BJ (cell line): ENCODE measurements at regions not wholly inside any gene's neighbourhood (a gene's known extent, or its start where the extent isn't known, plus 50 kb on each side); places are given as distances from the start of the nearest gene placed in this dataset.

Experiments
- CTCF ChIA-PET: fragments of 350-600 bp; formaldehyde crosslinking; extraction: SDS; loops from one replicate; lab custom pipeline; 2021; ENCODE audit warnings: antibody characterized with exemption, inconsistent platforms; lab: Yijun Ruan, JAX
- POLR2A ChIA-PET: fragments of 300-600 bp; sonication (Branson Sonifier 250); formaldehyde crosslinking; extraction: SDS; loops from one replicate; lab custom pipeline; 2021; ENCODE audit warnings: antibody characterized with exemption; lab: Charles Lee
- DNase-seq: peaks from one replicate; pipeline ENCODE4 v3.0.0-alpha.2; 2011; ENCODE audit warnings: low read depth
- H3K27me3 ChIP-seq: 2 replicates; pipeline ENCODE4 v1.6.0; 2011; ENCODE audit warnings: low read length; ENCODE audit not compliant: control insufficient read depth, insufficient read depth
- H3K36me3 ChIP-seq: 2 replicates; pipeline ENCODE4 v1.5.1; 2011; ENCODE audit warnings: low read length; ENCODE audit not compliant: control insufficient read depth, insufficient read depth
- H3K4me3 ChIP-seq: 2 replicates; pipeline ENCODE4 v1.5.1; 2011; ENCODE audit warnings: low read depth, mild to moderate bottlenecking, control low read depth, low read length
- CTCF ChIP-seq: IDR thresholded peaks from 2 replicates; pipeline ENCODE4 v1.5.1; 2011; ENCODE audit warnings: low read depth, mild to moderate bottlenecking, control low read depth, inconsistent platforms, low read length, moderate library complexity; ENCODE audit not compliant: insufficient read depth

GRCh38 chr12:73902260-73902659 is 635.4 kb upstream of the ATXN7L3B start:
- POLR2A ChIA-PET, result no interaction called here
- H3K27me3 ChIP-seq, result no peaks in the 10 kb centered on the region

GRCh38 chr12:73906757-73907156 is 630.9 kb upstream of the ATXN7L3B start:
- DNase-seq, result no peak
- Histone ChIP-seq H3K27me3 (no peaks in the 10 kb centered on the region), H3K36me3 (no peaks in the 10 kb centered on the region), H3K4me3 (no peak overlapping the region)
- ChIA-PET CTCF (interaction anchor here (0.6 kb wide), 1 partner anchor 722 kb away, joined by 3 read pairs; no protein-coding TSS in a partner anchor), POLR2A (no interaction called here)
- TF ChIP-seq CTCF, result no peak

More at GRCh38 chr12:73902260-73902659, 635.4 kb upstream of the ATXN7L3B start:
- Histone ChIP-seq H3K4me3 (no peak overlapping the region), H3K36me3 (no peaks in the 10 kb centered on the region)
- no peak for DNase-seq
- TF ChIP-seq CTCF, result no peak
- CTCF ChIA-PET, result no interaction called here

- DNase-seq, result no peak
- no peaks in the 10 kb centered on the region for H3K27me3 ChIP-seq
- CTCF ChIA-PET, result no interaction called here
- POLR2A ChIA-PET, result no interaction called here
- no peaks in the 10 kb centered on the region for H3K36me3 ChIP-seq
- no peak overlapping the region for H3K4me3 ChIP-seq
- no peak for TF ChIP-seq CTCF
Observed at GRCh38 chr12:73935817-73936216, 601.8 kb upstream of the ATXN7L3B start.

GRCh38 chr12:73947326-73948026 is 590.2 kb upstream of the ATXN7L3B start:
- no peaks in the 10 kb centered on the region for H3K27me3 ChIP-seq
- ChIA-PET CTCF (no interaction called here), POLR2A (no interaction called here)
- H3K4me3 ChIP-seq, result no peak overlapping the region
- no peak for TF ChIP-seq CTCF
- H3K36me3 ChIP-seq, result no peaks in the 10 kb centered on the region
- no peak for DNase-seq

GRCh38 chr12:73950507-73950906 is 587.1 kb upstream of the ATXN7L3B start:
- POLR2A ChIA-PET, result no interaction called here
- Histone ChIP-seq H3K36me3 (no peaks in the 10 kb centered on the region), H3K27me3 (no peaks in the 10 kb centered on the region), H3K4me3 (no peak overlapping the region)
- DNase-seq, result no peak
- TF ChIP-seq CTCF, result no peak
- CTCF ChIA-PET, result interaction anchor here (1.1 kb wide), 1 partner anchor 18 kb away, joined by 5 read pairs; no protein-coding TSS in a partner anchor
